ENCODE measurements at regions not wholly inside any gene's neighbourhood (a gene's known extent, or its start where the extent isn't known, plus 50 kb on each side); places are given as distances from the start of the nearest gene placed in this dataset.

GRCh38 chr2:16174693-16175045 lies 234.3 kb downstream of the MYCN start:
- TF ChIP-seq SIN3A (IDR thresholded peaks at IDR 0.05; ENCODE audit: borderline replicate concordance, insufficient read depth, low read length), result no peak
- TF ChIP-seq REST (IDR thresholded peaks at IDR 0.05; ENCODE audit: insufficient read depth in 1 of 2, low read depth in 2 of 2, low read length in 2 of 2), result no peak
